Hepatocyte (in vitro differentiated cells): ENCODE measurements at regions not wholly inside any gene's neighbourhood (a gene's known extent, or its start where the extent isn't known, plus 50 kb on each side); places are given as distances from the start of the nearest gene placed in this dataset.

Source experiments
- DNase-seq: peaks from one replicate; pipeline ENCODE4 v3.0.0-alpha.2; 2016; ENCODE audit warnings: low spot score
- H2AFZ ChIP-seq: fragments of 200-600 bp; sonication (generic); 2 replicates; pipeline ENCODE4 v1.6.0; 2016; ENCODE audit warnings: antibody characterized with exemption, mild to moderate bottlenecking
- H3K27ac ChIP-seq: fragments of 200-600 bp; sonication (generic); 2 replicates; pipeline ENCODE4 v1.5.1; 2016; ENCODE audit warnings: mild to moderate bottlenecking
- H3K27me3 ChIP-seq: fragments of 200-600 bp; sonication (generic); 2 replicates; pipeline ENCODE4 v1.6.1; 2016
- H3K36me3 ChIP-seq: fragments of 200-600 bp; sonication (generic); replicated peaks from 2 replicates; pipeline ENCODE4 v1.5.1; 2016; ENCODE audit warnings: low read depth; ENCODE audit not compliant: insufficient read depth
- H3K4me1 ChIP-seq: fragments of 200-600 bp; sonication (generic); 2 replicates; pipeline ENCODE4 v1.5.1; 2016; ENCODE audit warnings: mild to moderate bottlenecking, moderate library complexity; ENCODE audit not compliant: insufficient read depth
- H3K4me2 ChIP-seq: fragments of 200-600 bp; sonication (generic); 2 replicates; pipeline ENCODE4 v1.6.0; 2016
- H3K4me3 ChIP-seq: fragments of 200-600 bp; sonication (generic); 2 replicates; pipeline ENCODE4 v1.5.1; 2016; ENCODE audit warnings: mild to moderate bottlenecking
- H3K79me2 ChIP-seq: fragments of 200-600 bp; sonication (generic); 2 replicates; pipeline ENCODE4 v1.6.0; 2017; ENCODE audit warnings: mild to moderate bottlenecking
- H3K9me2 ChIP-seq: fragments of 200-600 bp; sonication (generic); replicated peaks from 2 replicates; pipeline ENCODE4 v1.6.0; 2017; ENCODE audit warnings: mild to moderate bottlenecking; ENCODE audit not compliant: insufficient read depth
- H3K9me3 ChIP-seq: fragments of 200-600 bp; sonication (generic); 2 replicates; pipeline ENCODE4 v1.5.1; 2016; ENCODE audit warnings: low read depth, mild to moderate bottlenecking
- H4K20me1 ChIP-seq: fragments of 200-600 bp; sonication (generic); 2 replicates; pipeline ENCODE4 v1.6.0; 2016; ENCODE audit warnings: mild to moderate bottlenecking; ENCODE audit not compliant: insufficient read depth, poor library complexity, severe bottlenecking
- EZH2 ChIP-seq: fragments of 200-600 bp; sonication (generic); IDR thresholded peaks from 2 replicates; pipeline ENCODE4 v1.6.1; 2016; ENCODE audit warnings: antibody characterized with exemption, mild to moderate bottlenecking, borderline replicate concordance
- EZH2phosphoT487 ChIP-seq: fragments of 200-600 bp; sonication (generic); IDR thresholded peaks from one replicate; pipeline ENCODE4 v1.6.1; 2018; ENCODE audit warnings: antibody characterized with exemption, mild to moderate bottlenecking, low read depth, moderate library complexity; ENCODE audit not compliant: unreplicated experiment, severe bottlenecking
- WGBS: methylation state at CpG from one replicate; pipeline ENCODE4 v1.1.6; 2016; ENCODE audit warnings: low lambda C conversion rate; ENCODE audit errors: missing lambda C conversion rate; 5-methylcytosine and 5-hydroxymethylcytosine counted together
- TF ChIP-seq, protein P1 (sequence below): fragments of 200-600 bp; sonication (generic); IDR thresholded peaks from 2 replicates; pipeline ENCODE4 v1.5.1; 2016; ENCODE audit warnings: antibody characterized with exemption, mild to moderate bottlenecking; ENCODE audit not compliant: poor library complexity

DNA sequence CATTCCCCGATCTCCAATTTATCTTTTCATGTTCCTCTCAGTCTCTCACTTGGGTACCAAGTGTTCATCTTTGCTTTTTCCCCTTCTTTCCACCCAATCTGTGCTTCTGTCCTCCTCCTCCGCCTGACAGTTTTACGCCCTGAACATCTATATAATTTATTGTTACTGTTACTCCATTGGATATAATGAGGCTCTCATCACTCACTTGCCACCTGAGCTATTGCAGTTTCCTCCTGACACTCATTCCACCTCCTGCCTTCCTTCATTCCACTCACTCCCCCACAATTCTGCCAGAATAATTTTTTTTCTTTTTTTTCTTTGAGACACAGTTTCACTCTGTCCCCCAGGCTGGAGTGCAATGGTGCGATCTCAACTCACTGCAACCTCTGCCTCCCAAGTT lies 77.6 kb upstream of the SORBS2 start:
- Histone ChIP-seq H3K9me2 (no peaks in the 10 kb centered on the region), H2AFZ (no peak overlapping the region), H3K9me3 (no peaks in the 10 kb centered on the region), H4K20me1 (no peaks in the 10 kb centered on the region), H3K36me3 (no peaks in the 10 kb centered on the region), H3K4me3 (no peak overlapping the region), H3K27me3 (no peaks in the 10 kb centered on the region), H3K4me1 (no peaks in the 10 kb centered on the region), H3K4me2 (no peak overlapping the region), H3K27ac (no peak overlapping the region), H3K79me2 (no peaks in the 10 kb centered on the region)
- WGBS = 95% methylated on average over 4 of the region's 4 CpGs
- no peak for DNase-seq
- TF ChIP-seq, protein P1, sequence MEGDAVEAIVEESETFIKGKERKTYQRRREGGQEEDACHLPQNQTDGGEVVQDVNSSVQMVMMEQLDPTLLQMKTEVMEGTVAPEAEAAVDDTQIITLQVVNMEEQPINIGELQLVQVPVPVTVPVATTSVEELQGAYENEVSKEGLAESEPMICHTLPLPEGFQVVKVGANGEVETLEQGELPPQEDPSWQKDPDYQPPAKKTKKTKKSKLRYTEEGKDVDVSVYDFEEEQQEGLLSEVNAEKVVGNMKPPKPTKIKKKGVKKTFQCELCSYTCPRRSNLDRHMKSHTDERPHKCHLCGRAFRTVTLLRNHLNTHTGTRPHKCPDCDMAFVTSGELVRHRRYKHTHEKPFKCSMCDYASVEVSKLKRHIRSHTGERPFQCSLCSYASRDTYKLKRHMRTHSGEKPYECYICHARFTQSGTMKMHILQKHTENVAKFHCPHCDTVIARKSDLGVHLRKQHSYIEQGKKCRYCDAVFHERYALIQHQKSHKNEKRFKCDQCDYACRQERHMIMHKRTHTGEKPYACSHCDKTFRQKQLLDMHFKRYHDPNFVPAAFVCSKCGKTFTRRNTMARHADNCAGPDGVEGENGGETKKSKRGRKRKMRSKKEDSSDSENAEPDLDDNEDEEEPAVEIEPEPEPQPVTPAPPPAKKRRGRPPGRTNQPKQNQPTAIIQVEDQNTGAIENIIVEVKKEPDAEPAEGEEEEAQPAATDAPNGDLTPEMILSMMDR = no peak
- TF ChIP-seq EZH2 = no peak
- TF ChIP-seq EZH2phosphoT487 = no peak

- Histone ChIP-seq H3K27ac (no peak overlapping the region), H3K4me2 (no peak overlapping the region), H3K4me3 (no peak overlapping the region), H3K4me1 (no peaks in the 10 kb centered on the region), H3K79me2 (no peaks in the 10 kb centered on the region), H4K20me1 (no peaks in the 10 kb centered on the region), H3K27me3 (no peaks in the 10 kb centered on the region), H3K36me3 (no peaks in the 10 kb centered on the region), H3K9me3 (no peaks in the 10 kb centered on the region), H3K9me2 (no peaks in the 10 kb centered on the region), H2AFZ (no peak overlapping the region)
- WGBS = 54% methylated on average over 5 of the region's 5 CpGs
- DNase-seq = no peak
- TF ChIP-seq EZH2 (no peak), EZH2phosphoT487 (no peak)
- TF ChIP-seq, protein P1 = no peak
Measured at GRCh38 chr4:185890196-185890595, 78.2 kb upstream of the SORBS2 start.

GRCh38 chr4:185892165-185892564 lies 80.2 kb upstream of the SORBS2 start:
- H3K4me2 ChIP-seq = no peak overlapping the region
- no peaks in the 10 kb centered on the region for H3K9me3 ChIP-seq
- no peak overlapping the region for H3K27ac ChIP-seq
- WGBS = 73% methylated on average over 2 of the region's 2 CpGs
- H3K4me1 ChIP-seq = no peaks in the 10 kb centered on the region
- H2AFZ ChIP-seq = no peak overlapping the region
- no peaks in the 10 kb centered on the region for H3K36me3 ChIP-seq
- H3K9me2 ChIP-seq = no peaks in the 10 kb centered on the region
- no peak for DNase-seq
- H3K27me3 ChIP-seq = no peaks in the 10 kb centered on the region
- H4K20me1 ChIP-seq = no peaks in the 10 kb centered on the region
- TF ChIP-seq, protein P1 = no peak
- TF ChIP-seq EZH2 = no peak
- TF ChIP-seq EZH2phosphoT487 = no peak
- no peaks in the 10 kb centered on the region for H3K79me2 ChIP-seq
- H3K4me3 ChIP-seq = no peak overlapping the region

DNA sequence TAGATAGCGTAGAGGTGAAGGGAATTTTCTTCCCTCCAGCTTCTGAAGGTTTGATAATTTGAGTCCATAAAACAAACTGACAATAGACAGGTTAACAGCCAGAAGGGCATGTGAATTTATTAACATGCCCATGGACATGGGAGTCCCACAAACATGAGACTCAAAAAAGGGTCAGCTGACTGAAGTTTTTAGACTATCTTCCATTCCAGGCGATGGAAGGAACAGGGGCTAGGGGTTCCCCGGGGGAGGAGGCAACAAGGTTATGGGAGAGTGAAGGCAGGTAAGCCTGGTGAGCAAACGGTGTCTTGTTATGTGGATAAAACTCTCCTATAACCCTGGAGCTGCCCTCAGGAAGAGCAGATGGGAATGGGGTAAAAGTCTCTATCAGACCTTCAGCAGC lies 81.5 kb upstream of the SORBS2 start:
- no peaks in the 10 kb centered on the region for H3K36me3 ChIP-seq
- H3K27ac ChIP-seq = no peak overlapping the region
- no peaks in the 10 kb centered on the region for H3K9me3 ChIP-seq
- no peaks in the 10 kb centered on the region for H3K79me2 ChIP-seq
- no peak overlapping the region for H3K4me3 ChIP-seq
- no peaks in the 10 kb centered on the region for H3K27me3 ChIP-seq
- no peak overlapping the region for H3K4me2 ChIP-seq
- no peaks in the 10 kb centered on the region for H4K20me1 ChIP-seq
- TF ChIP-seq EZH2 = no peak
- no peak for TF ChIP-seq EZH2phosphoT487
- TF ChIP-seq, protein P1 = no peak
- H3K4me1 ChIP-seq = no peaks in the 10 kb centered on the region
- no peak overlapping the region for H2AFZ ChIP-seq
- H3K9me2 ChIP-seq = no peaks in the 10 kb centered on the region
- no peak for DNase-seq
- 96% methylated on average over 4 of the region's 4 CpGs for WGBS
